H1 (cell line): ENCODE measurements at regions not wholly inside any gene's neighbourhood (a gene's known extent, or its start where the extent isn't known, plus 50 kb on each side); places are given as distances from the start of the nearest gene placed in this dataset.

ENCODE experiments used
- CREB1 ChIP-seq: IDR thresholded peaks from 2 replicates; pipeline ENCODE4 v1.6.1; 2012; ENCODE audit warnings: inconsistent platforms
- NRF1 ChIP-seq: IDR thresholded peaks from 2 replicates; pipeline ENCODE4 v1.6.1; 2011; ENCODE audit warnings: mild to moderate bottlenecking, low read depth, low read length, improper control_type of control experiment
- RFX5 ChIP-seq: IDR thresholded peaks from 2 replicates; pipeline ENCODE4 v1.6.1; 2011; ENCODE audit warnings: low read depth, low read length, improper control_type of control experiment, borderline replicate concordance

DNA sequence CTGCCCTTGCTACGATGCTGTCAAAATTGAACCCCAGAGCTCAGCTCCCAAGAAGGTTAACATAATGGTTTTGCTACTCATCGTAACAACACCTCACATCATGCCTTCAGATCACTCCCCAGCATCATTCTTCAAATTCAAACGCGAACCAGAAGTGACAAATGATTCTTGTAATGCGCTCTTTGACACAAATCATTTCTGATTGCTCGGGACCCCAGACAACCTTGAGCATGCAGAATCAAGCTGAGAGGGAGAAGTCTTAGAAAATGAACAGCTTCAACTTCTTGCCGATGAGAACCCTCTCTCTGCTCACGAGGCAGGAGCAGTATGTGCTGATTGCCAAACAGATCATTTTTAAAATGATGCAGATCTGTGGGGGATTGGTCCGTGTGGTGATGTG is 241.0 kb upstream of the ASIC2 start (continued):
- TF ChIP-seq NRF1, result no peak
- TF ChIP-seq RFX5, result no peak
- no peak for TF ChIP-seq CREB1
